SK-N-SH (cell line): ENCODE measurements at regions not wholly inside any gene's neighbourhood (a gene's known extent, or its start where the extent isn't known, plus 50 kb on each side); places are given as distances from the start of the nearest gene placed in this dataset.

ENCODE experiments used
- ELF1 ChIP-seq: IDR thresholded peaks from 2 replicates; pipeline ENCODE4 v1.4.0; 2012
- EZH2phosphoT487 ChIP-seq: fragments of 200-600 bp; sonication (generic); IDR thresholded peaks from 2 replicates; pipeline ENCODE4 v1.6.1; 2017; ENCODE audit warnings: low read depth, mixed run types, mild to moderate bottlenecking, antibody characterized with exemption, moderate library complexity, borderline replicate concordance
- RAD21 ChIP-seq: IDR thresholded peaks from 2 replicates; pipeline ENCODE4 v1.6.1; 2012; ENCODE audit warnings: mild to moderate bottlenecking, low read length
- RCOR1 ChIP-seq: fragments of 150-350 bp; IDR thresholded peaks from 2 replicates; pipeline ENCODE4 v1.6.1; 2017; ENCODE audit warnings: antibody characterized with exemption, low read length
- RFX5 ChIP-seq: IDR thresholded peaks from 2 replicates; pipeline ENCODE4 v1.6.1; 2012; ENCODE audit warnings: mild to moderate bottlenecking, improper control_type of control experiment, low read length
- TCF12 ChIP-seq: IDR thresholded peaks from 2 replicates; pipeline ENCODE4 v1.4.0; 2012
- YY1 ChIP-seq: IDR thresholded peaks from 2 replicates; pipeline ENCODE4 v1.4.0; 2012; ENCODE audit warnings: low read depth, mild to moderate bottlenecking
- TF ChIP-seq, protein P1 (sequence below): fragments of 200-600 bp; sonication (generic); IDR thresholded peaks from 2 replicates; pipeline ENCODE4 v1.6.1; 2017; ENCODE audit warnings: antibody characterized with exemption, mild to moderate bottlenecking, moderate library complexity
- TF ChIP-seq, protein P2 (sequence below): IDR thresholded peaks from 2 replicates; pipeline ENCODE4 v1.4.0; 2012; ENCODE audit warnings: low read depth
- TF ChIP-seq, protein P3 (sequence below): IDR thresholded peaks from 2 replicates; pipeline ENCODE4; 2012

- no peak for TF ChIP-seq ELF1
- no peak for TF ChIP-seq RAD21
- TF ChIP-seq YY1, result no peak
- TF ChIP-seq, protein P1, sequence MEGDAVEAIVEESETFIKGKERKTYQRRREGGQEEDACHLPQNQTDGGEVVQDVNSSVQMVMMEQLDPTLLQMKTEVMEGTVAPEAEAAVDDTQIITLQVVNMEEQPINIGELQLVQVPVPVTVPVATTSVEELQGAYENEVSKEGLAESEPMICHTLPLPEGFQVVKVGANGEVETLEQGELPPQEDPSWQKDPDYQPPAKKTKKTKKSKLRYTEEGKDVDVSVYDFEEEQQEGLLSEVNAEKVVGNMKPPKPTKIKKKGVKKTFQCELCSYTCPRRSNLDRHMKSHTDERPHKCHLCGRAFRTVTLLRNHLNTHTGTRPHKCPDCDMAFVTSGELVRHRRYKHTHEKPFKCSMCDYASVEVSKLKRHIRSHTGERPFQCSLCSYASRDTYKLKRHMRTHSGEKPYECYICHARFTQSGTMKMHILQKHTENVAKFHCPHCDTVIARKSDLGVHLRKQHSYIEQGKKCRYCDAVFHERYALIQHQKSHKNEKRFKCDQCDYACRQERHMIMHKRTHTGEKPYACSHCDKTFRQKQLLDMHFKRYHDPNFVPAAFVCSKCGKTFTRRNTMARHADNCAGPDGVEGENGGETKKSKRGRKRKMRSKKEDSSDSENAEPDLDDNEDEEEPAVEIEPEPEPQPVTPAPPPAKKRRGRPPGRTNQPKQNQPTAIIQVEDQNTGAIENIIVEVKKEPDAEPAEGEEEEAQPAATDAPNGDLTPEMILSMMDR, result no peak
- TF ChIP-seq RCOR1, result no peak
- TF ChIP-seq TCF12, result no peak
- TF ChIP-seq, protein P2, sequence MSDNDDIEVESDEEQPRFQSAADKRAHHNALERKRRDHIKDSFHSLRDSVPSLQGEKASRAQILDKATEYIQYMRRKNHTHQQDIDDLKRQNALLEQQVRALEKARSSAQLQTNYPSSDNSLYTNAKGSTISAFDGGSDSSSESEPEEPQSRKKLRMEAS, result no peak
- TF ChIP-seq, protein P3, sequence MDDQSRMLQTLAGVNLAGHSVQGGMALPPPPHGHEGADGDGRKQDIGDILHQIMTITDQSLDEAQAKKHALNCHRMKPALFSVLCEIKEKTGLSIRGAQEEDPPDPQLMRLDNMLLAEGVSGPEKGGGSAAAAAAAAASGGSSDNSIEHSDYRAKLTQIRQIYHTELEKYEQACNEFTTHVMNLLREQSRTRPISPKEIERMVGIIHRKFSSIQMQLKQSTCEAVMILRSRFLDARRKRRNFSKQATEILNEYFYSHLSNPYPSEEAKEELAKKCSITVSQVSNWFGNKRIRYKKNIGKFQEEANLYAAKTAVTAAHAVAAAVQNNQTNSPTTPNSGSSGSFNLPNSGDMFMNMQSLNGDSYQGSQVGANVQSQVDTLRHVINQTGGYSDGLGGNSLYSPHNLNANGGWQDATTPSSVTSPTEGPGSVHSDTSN, result no peak
- no peak for TF ChIP-seq RFX5
- TF ChIP-seq EZH2phosphoT487, result no peak
Observed at GRCh38 chr9:13705918-13706317, 426.4 kb upstream of the MPDZ start.
